ENCODE measurements at regions not wholly inside any gene's neighbourhood (a gene's known extent, or its start where the extent isn't known, plus 50 kb on each side); places are given as distances from the start of the nearest gene placed in this dataset.

GRCh38 chrX:68929332-68930150 lies 100.7 kb downstream of the EFNB1 start:
- no peak for DNase-seq

- no peak for DNase-seq
These were observed 99.6 kb downstream of the EFNB1 start for GRCh38 chrX:68928401-68928800.

DNA sequence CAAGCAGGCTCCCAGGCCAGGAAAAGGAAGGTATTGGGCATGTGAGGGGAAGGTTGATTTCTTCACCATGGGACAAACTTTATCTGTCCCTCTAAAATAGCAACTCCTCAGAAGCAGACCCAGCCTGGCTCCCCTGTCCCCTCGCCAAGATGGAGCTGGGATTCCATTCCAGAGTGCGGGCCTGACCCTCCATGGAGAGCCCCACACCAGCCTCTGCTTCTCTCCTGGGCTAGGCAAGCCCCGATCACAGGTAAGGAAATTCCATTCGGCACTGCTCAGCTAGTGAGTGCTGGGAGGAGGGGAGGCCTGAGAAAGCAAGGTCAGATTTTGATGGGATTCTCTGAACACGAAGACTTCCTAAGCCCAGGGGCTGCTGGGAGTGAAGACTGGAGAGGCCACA lies 98.4 kb downstream of the EFNB1 start:
- no peak for DNase-seq

DNA sequence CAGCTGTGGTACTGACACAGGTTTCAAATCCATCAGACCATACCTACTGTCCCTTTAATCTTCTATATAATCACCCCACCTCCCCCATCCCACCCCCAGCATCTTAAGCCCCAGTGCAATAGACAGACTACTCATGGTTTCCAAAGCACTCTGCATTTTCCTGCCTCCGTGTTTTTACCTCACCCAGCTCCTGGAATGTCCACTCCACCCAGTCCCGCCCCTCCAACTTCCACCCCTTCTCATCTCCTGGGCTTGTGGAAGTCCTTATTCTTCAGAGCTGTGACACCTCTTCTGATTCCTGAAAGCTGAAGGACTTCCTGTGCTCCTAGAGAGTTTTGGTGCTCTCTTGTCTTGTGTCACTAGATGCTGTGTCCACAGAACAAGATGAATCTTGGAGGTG lies 94.3 kb downstream of the EFNB1 start:
- no peak for DNase-seq

GRCh38 chrX:68922013-68922412 lies 93.2 kb downstream of the EFNB1 start:
- DNase-seq: no peak

GRCh38 chrX:68920561-68920960 lies 91.7 kb downstream of the EFNB1 start:
- DNase-seq: no peak

GRCh38 chrX:68919707-68920106 lies 90.9 kb downstream of the EFNB1 start:
- no peak for DNase-seq

GRCh38 chrX:68918202-68918601 lies 89.4 kb downstream of the EFNB1 start:
- DNase-seq: no peak

DNA sequence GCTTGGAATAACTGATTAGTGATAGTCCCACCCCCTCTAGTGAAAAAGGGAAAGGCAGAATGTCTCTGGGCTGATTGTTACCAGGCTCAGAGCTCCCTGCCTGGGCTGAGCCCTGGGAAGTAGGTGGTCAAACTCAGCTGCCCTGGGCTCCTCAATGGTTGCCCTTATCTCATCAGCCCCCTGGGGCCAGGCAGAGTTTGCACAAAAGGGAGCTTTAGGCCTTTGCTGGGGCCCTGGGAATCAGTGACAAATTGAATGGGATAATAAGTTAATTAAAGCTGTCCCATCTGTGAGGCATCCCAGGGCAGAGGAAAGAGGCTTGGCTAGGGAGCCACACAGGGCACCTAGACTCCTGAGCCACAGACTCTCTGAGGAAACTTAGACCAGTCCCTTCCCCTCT lies 89.0 kb downstream of the EFNB1 start:
- DNase-seq: no peak

GRCh38 chrX:68916891-68917290 lies 88.1 kb downstream of the EFNB1 start:
- no peak for DNase-seq

DNA sequence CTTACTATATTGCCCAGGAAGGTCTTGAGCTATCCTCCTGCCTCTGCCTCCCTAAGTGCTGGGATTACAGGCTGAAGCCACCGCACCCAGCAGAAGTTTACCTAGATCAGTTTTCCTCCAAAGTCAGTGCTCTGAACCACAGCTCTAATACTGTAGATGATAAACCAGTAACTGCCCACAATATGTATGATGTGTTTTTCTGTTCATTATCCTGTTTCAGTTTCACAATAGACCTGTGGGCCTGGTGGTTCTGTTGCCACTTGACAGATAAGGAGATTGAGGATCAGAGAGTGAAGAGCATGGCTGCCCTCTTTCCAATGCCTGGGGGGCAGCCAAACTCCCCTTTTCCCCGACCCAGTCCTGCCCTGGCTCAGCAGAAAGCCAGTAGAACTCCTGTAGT lies 87.0 kb downstream of the EFNB1 start:
- no peak for DNase-seq

GRCh38 chrX:68914479-68914946 lies 85.7 kb downstream of the EFNB1 start:
- DNase-seq: no peak

DNA sequence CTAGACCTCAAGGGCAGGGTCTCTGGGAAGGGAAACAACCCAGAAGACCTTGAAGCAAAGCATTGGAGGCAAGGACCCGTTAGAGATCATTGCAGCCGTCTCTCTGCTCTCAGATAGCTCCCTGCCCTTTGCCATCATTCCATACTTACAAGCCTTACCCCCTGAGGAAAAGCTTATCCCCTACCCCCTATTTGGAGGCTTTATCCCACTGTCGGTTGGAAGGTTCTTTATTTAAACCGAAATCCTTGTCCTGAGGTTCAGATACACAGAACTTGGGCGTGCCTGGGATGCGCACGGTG lies 84.4 kb downstream of the EFNB1 start:
- DNase-seq: no peak

- no peak for DNase-seq
These were observed 83.3 kb downstream of the EFNB1 start for GRCh38 chrX:68912113-68912512.

DNA sequence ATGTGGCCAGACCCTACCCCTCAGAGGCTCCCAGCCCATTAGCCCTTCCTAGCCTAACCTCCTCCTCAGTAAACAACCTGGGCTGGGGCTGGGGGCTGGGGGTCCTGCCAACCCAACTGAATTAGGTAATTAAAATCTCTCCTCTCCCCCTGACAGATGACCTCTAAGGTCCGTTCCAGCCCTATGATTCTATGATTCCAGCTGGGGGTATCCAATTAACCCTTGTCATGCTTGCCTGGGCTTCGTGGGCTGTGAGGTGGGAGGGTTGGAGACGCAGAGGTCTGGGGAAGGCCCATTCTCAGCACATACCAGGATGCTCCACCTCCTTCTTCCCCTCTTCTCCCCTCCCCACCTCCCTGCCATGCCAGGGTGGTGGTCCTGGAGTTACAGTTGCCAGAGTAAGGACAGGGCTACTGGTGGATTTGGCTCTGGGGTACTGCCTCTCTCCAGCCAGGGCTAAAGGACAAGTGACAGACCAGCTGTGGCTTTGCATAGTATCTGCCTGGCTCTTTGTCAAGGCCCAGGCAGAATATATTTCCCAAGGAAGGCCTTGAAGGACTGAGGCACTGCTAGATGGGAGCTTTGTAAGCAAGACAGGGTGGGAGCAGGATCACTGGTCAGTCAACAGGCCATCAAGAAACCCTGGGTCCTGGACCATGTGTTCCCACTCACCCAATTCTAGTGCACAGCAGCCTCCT lies 82.1 kb downstream of the EFNB1 start:
- no peak for DNase-seq

- no peak for DNase-seq
These were observed 81.1 kb downstream of the EFNB1 start for GRCh38 chrX:68909945-68910344.

GRCh38 chrX:68908071-68908470 lies 79.2 kb downstream of the EFNB1 start:
- no peak for DNase-seq

DNA sequence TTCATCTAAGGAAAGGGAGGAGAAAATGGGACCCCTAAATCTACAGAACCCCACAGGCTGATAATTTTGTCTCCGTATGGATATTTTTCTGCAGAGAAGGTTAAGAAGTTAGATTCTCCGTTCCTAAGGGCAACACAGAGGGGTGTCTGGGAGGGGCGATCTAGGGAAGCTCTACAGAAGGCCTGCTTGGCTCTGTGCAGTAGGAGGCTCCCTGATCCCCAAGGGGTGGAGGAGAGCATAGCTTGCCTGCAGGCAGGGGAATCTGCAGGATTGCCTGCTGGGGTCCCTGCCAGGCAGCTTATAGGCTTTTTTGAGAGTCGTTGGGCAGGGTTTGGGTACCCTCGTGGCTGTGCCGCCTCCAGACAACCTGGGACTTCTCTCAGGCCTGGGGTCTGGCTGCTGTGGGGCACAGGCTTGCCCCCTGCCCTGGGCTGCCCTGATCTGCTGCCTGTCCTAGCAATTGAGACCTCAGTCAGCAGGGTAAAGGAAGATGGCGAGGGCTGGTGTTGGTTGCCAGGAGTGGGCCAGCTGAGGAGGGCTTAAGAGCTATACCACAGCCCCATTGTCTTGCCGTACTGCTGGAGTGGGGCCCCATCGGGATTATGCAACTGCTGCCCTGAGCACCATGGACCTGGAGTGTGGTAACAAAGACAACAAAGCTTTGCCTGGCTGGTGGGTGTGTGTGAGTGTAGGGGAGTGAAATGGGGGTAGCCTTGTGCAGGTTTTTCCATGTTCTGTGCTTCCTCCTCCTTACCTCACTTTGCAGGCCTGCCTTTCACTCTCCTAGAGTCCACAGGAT lies 74.1 kb downstream of the EFNB1 start:
- DNase-seq: no peak

- DNase-seq: no peak
These were observed 72.7 kb downstream of the EFNB1 start for GRCh38 chrX:68901519-68901918.

- no peak for DNase-seq
These were observed 69.8 kb downstream of the EFNB1 start for GRCh38 chrX:68898598-68898997.

GRCh38 chrX:68897118-68897945 lies 68.5 kb downstream of the EFNB1 start:
- DNase-seq: no peak

Measured in amygdala (tissue), 56 donors.